AML-193 (cell line): ENCODE measurements at regions not wholly inside any gene's neighbourhood (a gene's known extent, or its start where the extent isn't known, plus 50 kb on each side); places are given as distances from the start of the nearest gene placed in this dataset.

Experiments
- DNase-seq, 2 experiments: peaks; one replicate each; lab custom pipeline; 2025; lab: John Stamatoyannopoulos, UW

- DNase-seq, result no peak
Observed at GRCh38 chr10:3516234-3516922, 268.6 kb downstream of the KLF6 start.

GRCh38 chr10:3514691-3515090, 270.3 kb downstream of the KLF6 start:
- DNase-seq, result no peak

DNA sequence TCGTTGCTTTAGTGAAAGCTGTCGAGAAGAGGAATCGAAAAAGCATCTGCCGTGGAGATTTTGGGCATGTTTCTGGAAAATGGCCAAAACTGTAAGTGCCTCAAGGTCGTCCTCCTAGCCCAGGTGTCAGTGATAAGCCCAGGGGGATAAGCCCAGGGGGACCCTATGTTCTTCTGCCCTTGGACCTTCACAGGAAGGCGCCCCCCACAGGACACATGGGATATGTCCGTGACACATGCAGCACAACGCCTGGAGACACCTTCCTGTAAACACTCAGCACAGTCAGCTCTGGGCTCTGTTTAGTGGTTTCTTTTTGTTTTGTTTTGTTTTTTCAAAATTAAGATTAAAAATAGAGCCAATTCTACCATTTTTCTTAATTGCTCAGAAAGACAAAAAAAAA, 272.7 kb downstream of the KLF6 start:
- DNase-seq, result no peak

DNA sequence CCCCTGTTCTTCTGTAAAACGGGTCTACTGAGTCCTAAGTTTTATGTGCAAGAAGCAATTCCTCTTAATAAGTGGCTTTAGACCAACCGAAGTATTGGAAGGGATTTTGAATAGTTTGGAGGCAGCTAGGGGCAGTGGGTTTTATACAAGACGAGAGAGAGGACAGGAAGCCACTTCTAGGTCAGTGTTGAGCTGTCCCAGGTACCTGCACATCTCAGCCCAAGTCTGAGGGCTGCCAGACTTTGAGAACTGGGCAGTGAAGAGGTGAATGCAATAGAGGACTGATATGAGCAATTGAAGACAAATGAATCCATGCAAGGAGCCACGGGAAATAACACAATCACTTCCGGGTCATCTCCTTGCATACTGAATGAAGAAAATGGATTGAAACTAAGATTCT, 273.5 kb downstream of the KLF6 start:
- no peak for DNase-seq

- DNase-seq, result no peak
Observed at GRCh38 chr10:3510741-3511140, 274.3 kb downstream of the KLF6 start.

DNA sequence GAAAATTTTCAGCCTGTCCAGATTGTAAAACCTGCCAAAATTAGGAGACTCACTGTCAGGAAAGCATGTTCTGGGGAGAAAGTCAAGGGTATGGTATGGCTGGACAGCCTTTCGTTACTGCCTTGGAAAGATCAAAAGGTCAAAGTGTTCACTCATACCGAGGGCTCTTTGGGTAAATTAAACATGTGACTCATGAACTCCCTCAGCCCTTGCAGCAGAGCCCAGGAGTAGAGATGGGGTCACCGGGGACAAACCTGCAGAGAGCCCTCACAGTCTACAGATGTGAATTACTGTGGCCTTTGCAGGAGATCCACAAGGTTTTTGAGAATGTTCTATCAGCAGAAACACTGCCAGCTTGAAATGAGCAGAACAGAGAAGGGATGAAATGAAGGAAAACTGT, 275.7 kb downstream of the KLF6 start:
- DNase-seq, result no peak

- DNase-seq, result no peak
Observed at GRCh38 chr10:3503299-3503698, 281.7 kb downstream of the KLF6 start.

DNA sequence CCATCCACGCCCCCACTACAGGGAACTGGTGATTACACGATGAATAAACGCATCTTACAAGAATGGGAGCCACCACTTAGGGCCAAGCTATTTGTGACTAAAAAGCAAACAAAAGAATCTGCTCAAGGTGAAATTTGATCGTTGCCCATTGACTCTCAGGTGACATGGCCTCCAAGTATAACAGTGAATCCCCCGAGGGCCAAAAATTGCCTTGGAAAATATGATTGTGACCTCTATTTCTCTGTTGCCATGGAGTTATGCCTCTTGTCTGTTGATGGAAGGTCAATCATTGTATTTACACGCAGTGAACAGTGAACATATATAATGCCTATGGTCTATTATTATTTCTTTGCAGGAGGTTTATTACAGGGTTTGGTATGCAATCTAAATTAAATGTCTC, 282.3 kb downstream of the KLF6 start:
- no peak for DNase-seq

DNA sequence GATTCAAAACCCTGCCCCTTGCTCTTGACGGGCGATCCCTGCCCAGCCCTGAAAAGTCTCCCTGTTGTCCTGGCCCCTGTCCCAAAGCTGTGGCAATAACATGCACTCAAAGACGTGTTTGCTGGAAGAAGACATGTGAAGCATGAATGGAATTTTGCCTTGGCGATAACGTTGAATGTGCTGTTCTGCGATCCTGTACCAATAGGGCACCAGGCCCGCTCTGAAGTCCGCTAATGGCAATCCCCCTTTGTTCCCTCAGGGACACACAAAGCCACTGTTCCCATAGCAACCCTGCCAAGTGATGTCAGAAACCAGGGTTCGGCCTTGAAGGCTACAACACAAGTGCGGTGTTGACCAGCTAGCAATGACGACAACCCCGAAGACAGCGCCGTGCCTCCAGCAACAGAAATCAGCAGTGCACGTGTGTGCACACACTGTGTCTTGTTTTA, 284.6 kb downstream of the KLF6 start:
- no peak for DNase-seq

DNA sequence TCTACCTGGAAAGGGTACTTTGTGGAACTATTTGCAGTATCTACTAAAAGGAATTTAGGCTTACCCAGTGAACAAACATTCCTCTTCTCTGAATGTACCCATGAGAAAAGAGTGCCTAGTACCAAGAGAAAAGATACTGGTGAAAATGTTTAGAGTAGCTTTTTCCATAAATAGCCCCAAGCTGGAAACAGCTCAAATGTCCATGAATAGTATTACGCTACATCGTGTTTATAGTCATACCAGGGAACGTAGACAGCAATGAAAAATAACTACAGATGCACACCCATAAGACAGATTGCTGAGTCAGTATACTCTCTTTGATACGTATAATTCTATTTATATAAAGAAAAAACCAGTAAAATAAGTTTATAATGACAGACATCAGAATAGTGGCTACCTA, 285.9 kb downstream of the KLF6 start:
- DNase-seq, result no peak

DNA sequence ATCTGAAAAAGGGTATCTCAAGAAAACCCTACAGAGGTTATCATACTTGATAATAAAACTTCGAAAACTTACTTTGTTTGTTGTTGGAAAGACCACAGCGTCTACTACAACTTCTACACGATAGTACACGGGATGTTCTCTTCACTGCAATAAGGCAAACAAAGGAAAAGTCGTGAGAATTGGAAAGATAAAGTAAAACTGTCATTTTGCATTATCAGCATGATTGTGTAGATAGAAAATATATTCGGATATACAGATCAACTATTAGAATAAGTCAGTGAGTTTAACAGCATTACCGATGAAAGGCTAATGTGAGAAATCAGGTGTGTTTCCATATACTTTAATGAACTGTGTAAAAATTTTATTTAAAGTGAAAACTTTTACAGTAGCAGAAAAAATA, 287.4 kb downstream of the KLF6 start:
- no peak for DNase-seq

GRCh38 chr10:3496138-3496537, 288.9 kb downstream of the KLF6 start:
- DNase-seq, result no peak

DNA sequence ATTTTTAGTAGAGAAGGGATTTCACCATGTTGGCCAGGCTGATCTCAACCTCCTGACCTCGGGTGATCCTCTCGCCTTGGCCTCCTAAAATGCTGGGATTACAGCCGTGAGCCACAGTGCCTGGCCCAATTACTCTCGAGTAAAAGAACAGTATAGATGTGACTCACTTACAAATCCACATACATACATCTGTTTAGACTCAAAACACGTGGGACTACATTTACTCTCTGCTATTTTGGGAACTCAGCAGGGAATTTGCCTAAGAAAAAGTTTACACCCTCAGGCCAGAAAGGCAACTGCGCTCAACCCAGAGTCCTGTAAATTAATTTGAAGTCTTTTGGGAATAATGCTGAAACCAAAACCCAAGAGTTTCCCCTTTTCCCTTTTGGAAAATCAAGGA, 289.7 kb downstream of the KLF6 start:
- DNase-seq, result no peak

- DNase-seq, result no peak
Observed at GRCh38 chr10:3494838-3495230, 290.2 kb downstream of the KLF6 start.

GRCh38 chr10:3494131-3494837, 290.7 kb downstream of the KLF6 start:
- no peak for DNase-seq

DNA sequence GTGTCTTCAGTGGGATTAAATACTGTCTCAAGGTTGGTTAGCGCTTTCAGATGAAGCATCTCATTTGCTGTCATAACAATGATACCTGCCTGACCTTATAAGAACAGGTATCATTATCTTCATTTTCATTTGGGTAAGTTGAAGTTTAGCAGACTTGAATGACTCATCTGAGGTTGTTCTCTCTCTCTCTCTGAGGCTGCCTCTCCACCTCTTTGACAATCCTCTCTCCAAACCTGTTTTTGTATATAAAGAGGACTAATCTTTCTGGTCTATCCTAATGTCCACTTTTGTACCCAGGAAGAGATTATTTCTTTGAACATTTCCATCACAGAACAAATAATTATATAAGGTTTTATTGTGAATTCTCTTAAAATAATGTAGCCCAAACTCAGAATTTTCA, 291.4 kb downstream of the KLF6 start:
- DNase-seq, result no peak

DNA sequence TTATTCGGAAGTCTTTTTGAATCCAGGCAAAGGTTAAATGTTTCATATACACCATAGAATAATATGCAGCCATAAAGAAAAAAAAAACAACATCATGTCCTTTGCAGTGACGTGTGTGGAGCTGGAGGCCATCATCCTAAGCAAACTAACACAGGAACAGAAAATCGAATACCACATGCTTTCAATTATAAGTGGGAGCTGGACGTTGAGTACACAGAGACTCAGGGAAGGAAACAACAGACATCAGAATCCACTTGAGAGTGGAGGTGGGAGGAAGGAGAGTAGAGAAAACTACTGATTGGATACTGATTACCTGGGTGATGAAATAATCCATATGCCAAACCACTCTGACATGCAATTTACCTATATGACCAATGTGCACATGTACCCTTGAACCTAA, 293.4 kb downstream of the KLF6 start:
- no peak for DNase-seq

GRCh38 chr10:3487228-3487627, 297.8 kb downstream of the KLF6 start:
- no peak for DNase-seq

- no peak for DNase-seq
Observed at GRCh38 chr10:3486346-3487065, 298.5 kb downstream of the KLF6 start.

DNA sequence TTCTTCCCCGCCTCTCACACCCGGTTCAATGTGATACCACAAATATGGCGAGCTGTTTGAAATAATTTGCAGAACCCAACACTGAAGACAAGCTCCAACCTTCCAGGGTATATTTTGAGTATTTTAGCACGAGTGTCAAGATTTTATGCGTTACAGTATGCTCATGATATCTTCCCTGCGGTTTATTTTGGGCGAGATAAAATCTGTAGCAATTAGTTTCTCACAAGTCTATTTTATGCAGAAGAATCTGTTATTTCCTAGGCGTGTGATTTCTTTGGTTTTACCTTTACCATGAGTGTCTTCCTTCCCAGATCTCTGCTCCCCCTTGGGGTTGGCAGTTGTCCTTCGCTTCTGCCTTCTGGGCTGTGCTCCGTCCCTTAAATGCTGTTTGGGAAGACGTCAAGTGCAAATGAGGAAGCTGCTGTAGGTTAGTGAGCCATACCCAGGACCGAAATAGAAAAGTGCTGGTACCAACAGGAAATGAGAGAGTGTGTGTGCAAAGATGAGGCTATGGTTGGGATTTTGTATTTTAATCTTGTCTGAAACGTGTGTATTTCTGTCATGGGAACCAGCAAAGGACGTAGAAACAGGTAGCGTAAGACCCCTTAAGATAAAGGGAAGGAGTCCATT, 299.8 kb downstream of the KLF6 start:
- DNase-seq, result no peak

DNA sequence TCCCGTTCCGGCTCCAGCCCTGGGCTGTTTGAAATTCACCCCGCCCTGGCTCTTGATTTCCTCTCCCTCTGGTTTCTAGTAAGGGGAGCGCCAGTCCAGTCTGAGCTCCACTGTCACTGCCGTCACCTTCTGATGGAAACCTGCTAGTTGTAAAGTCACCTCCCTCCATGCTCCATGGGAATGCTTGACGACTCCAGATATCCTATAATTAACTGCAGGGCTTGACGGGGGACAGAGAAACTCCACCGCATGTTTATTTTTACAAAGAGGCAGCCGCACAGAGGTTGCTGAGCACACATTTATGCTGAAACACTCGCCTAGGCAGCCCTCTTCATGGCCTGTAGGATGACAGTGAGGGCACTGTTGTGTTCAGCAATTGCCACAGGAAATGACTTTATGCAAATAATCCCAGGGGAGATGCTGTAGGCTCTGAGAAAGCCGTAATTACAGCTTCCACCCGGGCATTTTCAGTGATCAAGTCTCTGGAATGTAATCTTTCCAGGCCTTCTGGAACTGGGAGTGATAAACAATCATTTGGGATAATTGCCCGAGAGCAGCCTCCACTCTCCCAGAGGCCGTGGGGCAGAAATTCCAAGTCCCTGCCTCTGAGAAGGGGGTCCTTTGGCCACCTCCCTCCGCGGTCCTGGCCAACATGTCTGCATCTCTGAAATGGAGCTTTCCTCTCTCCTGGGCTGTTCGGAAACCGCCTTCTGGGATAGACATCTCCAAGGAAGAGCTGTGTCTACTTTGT, 300.5 kb downstream of the KLF6 start:
- no peak for DNase-seq
